ENCODE measurements at regions not wholly inside any gene's neighbourhood (a gene's known extent, or its start where the extent isn't known, plus 50 kb on each side); places are given as distances from the start of the nearest gene placed in this dataset.
"Not testable (repeated sequence)": the region's sequence is repeated elsewhere in the genome, so short reads cannot be mapped to it uniquely, and the experiment has no call there.

GRCh38 chr3:6439824-6440223 is 421.1 kb upstream of the GRM7 start:
- H3K27me3 Mint-ChIP-seq = no peaks in the 10 kb centered on the region
- H3K4me1 Mint-ChIP-seq = no peaks in the 10 kb centered on the region
- ATAC-seq (no peak), DNase-seq (no peak)
- peaks cover 1 to 10% of the 10 kb centered on the region in 2 donors for H3K9me3 Mint-ChIP-seq
- no peak overlapping the region for H3K27ac Mint-ChIP-seq
- no peak overlapping the region for H3K4me3 Mint-ChIP-seq

DNA sequence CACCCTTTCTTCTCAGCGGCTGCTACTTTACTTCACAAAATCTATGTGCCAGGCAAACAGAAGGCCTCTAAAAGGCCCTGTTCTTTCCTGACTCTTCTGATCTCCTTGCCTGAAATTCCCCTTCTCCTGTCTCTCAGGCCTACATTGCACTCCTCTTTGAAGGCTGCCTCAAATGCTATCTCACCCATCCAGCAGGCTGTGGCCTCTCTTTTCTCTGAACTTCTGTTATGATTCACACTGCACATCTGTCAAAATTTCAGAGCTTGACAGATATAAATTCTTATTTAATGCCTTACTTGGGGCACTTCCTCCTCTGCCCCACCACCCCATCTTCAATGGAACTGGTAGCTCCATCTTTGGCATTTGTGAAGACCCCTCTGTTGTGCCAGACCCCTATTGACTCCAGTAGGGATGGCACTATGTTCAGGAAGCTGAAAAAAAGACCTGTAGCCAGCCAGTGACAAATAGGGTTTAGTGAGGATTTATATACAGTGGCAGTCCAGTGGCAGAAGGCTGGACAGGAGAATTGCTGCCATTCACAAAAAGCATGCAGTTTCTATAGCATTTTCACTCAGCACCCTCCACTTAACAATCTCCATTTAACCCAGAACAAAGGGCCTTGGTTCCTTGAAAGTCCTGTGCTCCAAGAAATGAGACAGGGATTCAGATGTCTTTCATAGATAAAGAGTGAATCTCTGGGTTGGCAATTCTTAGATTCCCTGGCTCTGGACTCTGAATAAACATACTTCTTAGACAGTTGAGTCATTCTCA is 415.8 kb upstream of the GRM7 start:
- ATAC-seq = no peak
- no peaks in the 10 kb centered on the region for H3K4me1 Mint-ChIP-seq
- H3K27me3 Mint-ChIP-seq = no peaks in the 10 kb centered on the region
- no peak overlapping the region for H3K27ac Mint-ChIP-seq
- H3K9me3 Mint-ChIP-seq = peaks cover 0 to 4% of the 10 kb centered on the region in 2 donors
- no peak overlapping the region for H3K4me3 Mint-ChIP-seq
- no peak for DNase-seq

GRCh38 chr3:6447166-6447801 is 413.6 kb upstream of the GRM7 start:
- no peaks in the 10 kb centered on the region for H3K4me1 Mint-ChIP-seq
- peaks cover 0 to 4% of the 10 kb centered on the region in 2 donors for H3K9me3 Mint-ChIP-seq
- H3K4me3 Mint-ChIP-seq = no peak overlapping the region
- no peak for ATAC-seq
- DNase-seq = no peak
- H3K27ac Mint-ChIP-seq = no peak overlapping the region
- H3K27me3 Mint-ChIP-seq = no peaks in the 10 kb centered on the region

DNA sequence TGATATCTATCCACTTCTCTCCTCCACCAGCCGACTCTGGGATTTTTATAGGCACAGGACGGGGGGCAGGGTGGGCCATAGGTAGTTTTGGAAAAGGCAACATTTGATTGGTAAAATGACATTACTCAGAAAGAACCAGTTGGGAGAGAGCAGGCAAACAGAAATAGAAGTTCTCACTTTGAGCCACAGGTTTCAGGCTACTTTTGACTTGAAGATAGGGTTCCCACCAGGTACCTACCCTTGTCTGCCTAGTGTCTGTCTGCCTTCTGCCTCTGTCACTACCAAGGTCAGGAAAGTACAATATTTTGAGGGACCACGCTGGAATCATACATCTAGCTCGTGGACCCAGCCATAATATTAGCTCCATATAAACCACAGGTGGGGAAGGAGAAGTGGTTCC is 412.9 kb upstream of the GRM7 start:
- Mint-ChIP-seq H3K27ac (no peak overlapping the region), H3K4me3 (no peak overlapping the region), H3K27me3 (no peaks in the 10 kb centered on the region), H3K4me1 (no peaks in the 10 kb centered on the region), H3K9me3 (peaks cover 0 to 4% of the 10 kb centered on the region in 2 donors)
- DNase-seq (no peak), ATAC-seq (no peak)

- no peak for DNase-seq
- no peak for ATAC-seq
- H3K4me1 Mint-ChIP-seq = no peaks in the 10 kb centered on the region
- no peaks in the 10 kb centered on the region for H3K27me3 Mint-ChIP-seq
- peaks cover 2 to 4% of the 10 kb centered on the region in 2 donors for H3K9me3 Mint-ChIP-seq
- H3K27ac Mint-ChIP-seq = no peak overlapping the region
- no peak overlapping the region for H3K4me3 Mint-ChIP-seq
These were observed 411.8 kb upstream of the GRM7 start for GRCh38 chr3:6449099-6449498.

DNA sequence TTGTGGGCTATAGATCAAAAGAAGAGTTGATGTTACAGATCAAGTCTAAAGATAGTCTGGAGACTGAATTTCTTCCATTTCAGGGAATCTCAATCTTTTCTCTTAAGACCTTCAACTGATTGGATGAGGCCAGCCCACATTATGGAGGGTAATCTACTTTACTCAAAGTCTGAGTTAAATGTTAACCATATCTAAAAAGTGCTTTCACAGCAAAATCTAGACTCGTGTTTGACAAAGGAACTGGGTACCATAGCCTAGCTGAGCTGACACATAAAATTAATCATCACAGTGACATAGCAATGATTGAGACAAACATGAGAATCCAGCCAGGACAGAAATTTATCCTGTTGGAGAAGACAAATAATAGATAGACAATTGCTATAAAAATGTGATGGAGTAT is 407.9 kb upstream of the GRM7 start:
- Mint-ChIP-seq H3K4me1 (no peaks in the 10 kb centered on the region), H3K4me3 (no peak overlapping the region), H3K27ac (no peak overlapping the region), H3K9me3 (peaks cover 0 to 7% of the 10 kb centered on the region in 2 donors), H3K27me3 (no peaks in the 10 kb centered on the region)
- no peak for DNase-seq
- ATAC-seq = no peak

DNA sequence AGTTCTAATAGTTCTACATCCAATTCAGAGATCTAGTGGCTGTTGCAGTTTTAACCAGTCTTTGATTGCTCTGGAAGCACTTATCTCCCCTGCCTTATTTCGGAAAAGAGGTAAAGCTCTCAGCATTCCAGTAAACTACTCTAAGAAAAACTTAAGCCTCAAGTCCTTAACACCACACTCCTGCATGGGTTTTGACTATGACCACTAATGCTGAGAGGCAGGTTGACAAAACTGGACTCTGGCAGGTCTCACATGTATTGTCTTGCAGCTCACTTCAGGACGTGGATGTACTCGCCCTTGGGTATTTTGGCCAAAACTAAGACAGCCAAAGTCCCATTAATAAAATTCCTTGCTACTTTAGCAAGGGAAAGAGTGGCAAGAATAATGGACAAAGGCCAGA is 405.9 kb upstream of the GRM7 start:
- Mint-ChIP-seq H3K4me3 (no peak overlapping the region), H3K4me1 (no peaks in the 10 kb centered on the region), H3K27ac (no peak overlapping the region), H3K27me3 (no peaks in the 10 kb centered on the region), H3K9me3 (peaks cover 0 to 9% of the 10 kb centered on the region in 2 donors)
- DNase-seq (no peak), ATAC-seq (no peak)

GRCh38 chr3:6467186-6467585 is 393.7 kb upstream of the GRM7 start:
- Mint-ChIP-seq H3K4me1 (no peaks in the 10 kb centered on the region), H3K27me3 (no peaks in the 10 kb centered on the region), H3K9me3 (peaks cover 13 to 25% of the 10 kb centered on the region in 2 donors), H3K4me3 (no peak overlapping the region), H3K27ac (no peak overlapping the region)
- no peak for DNase-seq
- ATAC-seq = no peak

DNA sequence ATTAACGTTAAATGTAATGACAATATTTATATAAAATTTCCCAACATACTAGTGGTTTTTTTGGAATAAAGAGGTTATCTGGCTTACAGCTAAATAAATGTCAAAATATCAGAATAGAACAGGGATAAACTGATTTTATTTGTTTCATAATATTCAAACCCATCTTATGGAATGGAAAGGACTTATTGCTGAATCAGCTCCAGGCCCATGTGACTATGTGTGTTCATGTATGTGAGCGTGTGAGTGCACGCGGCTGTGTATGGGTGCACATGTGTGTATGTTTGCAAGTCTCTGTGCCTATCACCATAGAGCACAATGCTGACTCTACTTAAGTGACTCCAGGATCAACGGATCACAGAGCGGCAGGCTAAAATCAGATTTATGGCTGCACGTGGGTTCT is 392.3 kb upstream of the GRM7 start:
- no peak for DNase-seq
- no peak overlapping the region for H3K27ac Mint-ChIP-seq
- no peaks in the 10 kb centered on the region for H3K27me3 Mint-ChIP-seq
- H3K4me1 Mint-ChIP-seq = no peaks in the 10 kb centered on the region
- peaks cover 4 to 14% of the 10 kb centered on the region in 2 donors for H3K9me3 Mint-ChIP-seq
- ATAC-seq = no peak
- no peak overlapping the region for H3K4me3 Mint-ChIP-seq

- Mint-ChIP-seq H3K9me3 (peaks cover 6 to 13% of the 10 kb centered on the region in 2 donors), H3K4me1 (no peaks in the 10 kb centered on the region), H3K4me3 (no peak overlapping the region), H3K27ac (no peak overlapping the region), H3K27me3 (no peaks in the 10 kb centered on the region)
- DNase-seq (no peak), ATAC-seq (no peak)
These were observed 389.2 kb upstream of the GRM7 start for GRCh38 chr3:6471744-6472143.

- not testable (repeated sequence) for H3K4me3 Mint-ChIP-seq, H3K27ac Mint-ChIP-seq, ATAC-seq, H3K9me3 Mint-ChIP-seq, DNase-seq, H3K4me1 Mint-ChIP-seq, H3K27me3 Mint-ChIP-seq
These were observed 370.2 kb upstream of the GRM7 start for GRCh38 chr3:6490487-6491327.

- Mint-ChIP-seq H3K9me3 (peaks cover 0 to 7% of the 10 kb centered on the region in 2 donors), H3K4me1 (no peaks in the 10 kb centered on the region), H3K4me3 (no peak overlapping the region), H3K27ac (no peak overlapping the region), H3K27me3 (no peaks in the 10 kb centered on the region)
- no peak for ATAC-seq
- no peak for DNase-seq
These were observed 369.1 kb upstream of the GRM7 start for GRCh38 chr3:6491768-6492167.

GRCh38 chr3:6492306-6492705 is 368.6 kb upstream of the GRM7 start:
- no peak for ATAC-seq
- H3K4me3 Mint-ChIP-seq = no peak overlapping the region
- H3K27ac Mint-ChIP-seq = peak overlapping the region in 1 of 2 donors; percentile 22
- no peak for DNase-seq
- no peaks in the 10 kb centered on the region for H3K4me1 Mint-ChIP-seq
- peaks cover 0 to 7% of the 10 kb centered on the region in 2 donors for H3K9me3 Mint-ChIP-seq
- no peaks in the 10 kb centered on the region for H3K27me3 Mint-ChIP-seq

- H3K9me3 Mint-ChIP-seq = peaks cover 13 to 28% of the 10 kb centered on the region in 2 donors
- not testable (repeated sequence) for H3K4me1 Mint-ChIP-seq, ATAC-seq, H3K4me3 Mint-ChIP-seq, DNase-seq, H3K27ac Mint-ChIP-seq, H3K27me3 Mint-ChIP-seq
These were observed 362.0 kb upstream of the GRM7 start for GRCh38 chr3:6498944-6499343.

DNA sequence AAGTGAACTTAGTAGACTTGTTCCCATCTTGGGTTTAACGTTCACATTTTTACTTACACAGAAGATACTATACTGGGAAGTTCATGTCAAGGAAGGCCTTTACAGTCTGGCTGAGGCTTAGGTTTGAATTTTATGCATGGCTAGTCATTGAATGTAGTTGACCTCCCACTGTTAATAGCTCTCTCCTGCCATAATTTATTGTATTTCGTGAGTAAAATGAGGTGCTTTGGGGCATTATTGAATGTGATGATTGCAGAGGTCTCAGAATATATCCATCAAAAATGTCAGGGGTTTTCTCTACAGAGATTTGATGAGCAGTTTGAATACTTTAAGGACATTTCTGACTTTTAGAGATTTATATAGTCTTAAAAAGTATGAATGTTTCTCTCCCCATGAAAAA is 356.6 kb upstream of the GRM7 start:
- Mint-ChIP-seq H3K4me3 (no peak overlapping the region), H3K4me1 (no peaks in the 10 kb centered on the region), H3K9me3 (peaks cover 16 to 18% of the 10 kb centered on the region in 2 donors), H3K27me3 (no peaks in the 10 kb centered on the region), H3K27ac (no peak overlapping the region)
- DNase-seq (no peak), ATAC-seq (no peak)

DNA sequence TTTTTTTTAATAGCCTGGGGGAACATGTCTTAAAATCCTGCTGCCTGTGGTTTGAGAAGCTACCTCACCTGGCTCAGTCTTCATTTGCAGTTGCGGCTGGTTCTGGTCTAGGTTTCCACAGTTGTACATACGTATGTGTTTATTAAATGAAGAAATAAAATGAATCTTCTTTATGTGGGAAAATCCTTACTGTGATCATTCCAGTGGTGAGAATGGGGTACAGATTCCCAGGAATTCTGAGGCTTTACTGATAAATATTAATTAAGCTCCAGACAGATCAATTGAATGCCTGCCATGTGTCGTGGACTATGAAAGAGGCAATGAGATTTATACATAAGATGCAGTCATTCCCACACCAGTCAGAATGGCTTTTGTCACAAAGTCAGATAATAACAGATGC is 356.1 kb upstream of the GRM7 start:
- ATAC-seq (no peak), DNase-seq (no peak)
- H3K27ac Mint-ChIP-seq = no peak overlapping the region
- no peaks in the 10 kb centered on the region for H3K27me3 Mint-ChIP-seq
- no peak overlapping the region for H3K4me3 Mint-ChIP-seq
- no peaks in the 10 kb centered on the region for H3K4me1 Mint-ChIP-seq
- H3K9me3 Mint-ChIP-seq = peaks cover 11 to 16% of the 10 kb centered on the region in 2 donors
